Prostate gland (tissue), 2 donors: ENCODE measurements at regions not wholly inside any gene's neighbourhood (a gene's known extent, or its start where the extent isn't known, plus 50 kb on each side); places are given as distances from the start of the nearest gene placed in this dataset.

Experiments used
- DNase-seq: peaks from one replicate; pipeline ENCODE4 v3.0.0-alpha.2; 2019; ENCODE audit warnings: low spot score
- H3K27ac ChIP-seq, 2 donors: fragments of 200-600 bp; sonication (generic); 2 replicates each; pipeline ENCODE4 v1.5.1; 2017 to 2019
- H3K27me3 ChIP-seq: fragments of 200-600 bp; sonication (generic); replicated peaks from 2 replicates; pipeline ENCODE4 v1.5.1; 2019; ENCODE audit not compliant: insufficient read depth
- H3K36me3 ChIP-seq, 2 donors: fragments of 200-600 bp; sonication (generic); 1 replicate in 1 of 2; 2 replicates in 1 of 2; pipeline versions ENCODE4 v1.5.1 to v1.8.1; 2017 to 2019
- H3K4me1 ChIP-seq: fragments of 200-600 bp; sonication (generic); replicated peaks from 2 replicates; pipeline ENCODE4 v1.5.1; 2019
- H3K4me3 ChIP-seq, 2 donors: fragments of 200-600 bp; sonication (generic); 2 replicates each; pipeline ENCODE4 v1.5.1; 2017 to 2019
- H3K9me3 ChIP-seq: fragments of 200-600 bp; sonication (generic); 2 replicates; pipeline ENCODE4 v1.5.1; 2017
- CTCF ChIP-seq, 4 experiments: fragments of 200-600 bp in 2 of 4; fragments of 450-650 bp in 2 of 4; sonication (generic) in 2 of 4; IDR thresholded peaks; 1 replicate in 3 of 4; 2 replicates in 1 of 4; pipeline ENCODE4 v1.5.1; 2016 to 2019; ENCODE audit warnings: antibody characterized with exemption in 4 of 4, mild to moderate bottlenecking in 2 of 4, moderate library complexity in 2 of 4
- POLR2A ChIP-seq: fragments of 450-650 bp; IDR thresholded peaks from one replicate; pipeline ENCODE4 v1.6.1; 2016; ENCODE audit warnings: antibody characterized with exemption, mild to moderate bottlenecking
- POLR2AphosphoS5 ChIP-seq: sonication (generic); formaldehyde crosslinking; IDR thresholded peaks from one replicate; pipeline ENCODE4 v1.6.1; 2017; ENCODE audit warnings: antibody characterized with exemption
- WGBS: methylation state at CpG from one replicate; pipeline ENCODE4 v1.1.5; 2018; 5-methylcytosine and 5-hydroxymethylcytosine counted together
- intact Hi-C: fragments of 100-400 bp; cut with DNase I; formaldehyde crosslinking; loops from one replicate; pipeline ENCODE4 v1.14.2; 2022

GRCh38 chrX:138921031-138921430, 209.5 kb upstream of the FGF13 start:
- no peaks in the 10 kb centered on the region for H3K9me3 ChIP-seq
- H3K36me3 ChIP-seq = no peaks in the 10 kb centered on the region
- no peaks in the 10 kb centered on the region for H3K4me1 ChIP-seq
- no peak overlapping the region for H3K4me3 ChIP-seq
- WGBS = 67% methylated on average over 2 of the region's 2 CpGs
- H3K27me3 ChIP-seq = no peaks in the 10 kb centered on the region
- no peak for DNase-seq
- intact Hi-C loops = no loop called here
- TF ChIP-seq CTCF (IDR thresholded peaks at IDR 0.05) (no peak), POLR2A (no peak), POLR2AphosphoS5 (no peak)
- H3K27ac ChIP-seq = no peak overlapping the region

GRCh38 chrX:138917781-138918180, 206.3 kb upstream of the FGF13 start:
- no peak for DNase-seq
- Histone ChIP-seq H3K36me3 (no peaks in the 10 kb centered on the region), H3K4me1 (no peaks in the 10 kb centered on the region), H3K4me3 (no peak overlapping the region), H3K27me3 (no peaks in the 10 kb centered on the region), H3K9me3 (no peaks in the 10 kb centered on the region), H3K27ac (no peak overlapping the region)
- TF ChIP-seq POLR2A = no peak
- no peak for TF ChIP-seq POLR2AphosphoS5
- no peak for TF ChIP-seq CTCF (IDR thresholded peaks at IDR 0.05)
- 35% methylated on average over 2 of the region's 2 CpGs for WGBS
- intact Hi-C loops = no loop called here

GRCh38 chrX:138914767-138915166, 203.2 kb upstream of the FGF13 start:
- no peak for TF ChIP-seq POLR2AphosphoS5
- TF ChIP-seq POLR2A = no peak
- TF ChIP-seq CTCF (IDR thresholded peaks at IDR 0.05) = no peak
- no peaks in the 10 kb centered on the region for H3K27me3 ChIP-seq
- no peak overlapping the region for H3K4me3 ChIP-seq
- H3K27ac ChIP-seq = no peak overlapping the region
- no peaks in the 10 kb centered on the region for H3K9me3 ChIP-seq
- no peaks in the 10 kb centered on the region for H3K36me3 ChIP-seq
- intact Hi-C loops = no loop called here
- no peaks in the 10 kb centered on the region for H3K4me1 ChIP-seq
- no peak for DNase-seq

- TF ChIP-seq POLR2A (no peak), CTCF (IDR thresholded peaks at IDR 0.05) (no peak), POLR2AphosphoS5 (no peak)
- H3K27me3 ChIP-seq = no peaks in the 10 kb centered on the region
- H3K4me3 ChIP-seq = no peak overlapping the region
- H3K27ac ChIP-seq = no peak overlapping the region
- H3K4me1 ChIP-seq = no peaks in the 10 kb centered on the region
- intact Hi-C loops = no loop called here
- 90% methylated on average over 2 of the region's 2 CpGs for WGBS
- no peak for DNase-seq
- H3K36me3 ChIP-seq = no peaks in the 10 kb centered on the region
- no peaks in the 10 kb centered on the region for H3K9me3 ChIP-seq
Measured at GRCh38 chrX:138908577-138908976, 197.1 kb upstream of the FGF13 start.

- no peaks in the 10 kb centered on the region for H3K36me3 ChIP-seq
- H3K27ac ChIP-seq = no peak overlapping the region
- H3K27me3 ChIP-seq = no peaks in the 10 kb centered on the region
- WGBS = 85% methylated on average over 6 of the region's 6 CpGs
- DNase-seq = no peak
- intact Hi-C loops = no loop called here
- no peaks in the 10 kb centered on the region for H3K4me1 ChIP-seq
- no peak for TF ChIP-seq CTCF (IDR thresholded peaks at IDR 0.05)
- TF ChIP-seq POLR2A = no peak
- no peak for TF ChIP-seq POLR2AphosphoS5
- H3K4me3 ChIP-seq = no peak overlapping the region
- no peaks in the 10 kb centered on the region for H3K9me3 ChIP-seq
Measured at GRCh38 chrX:138897621-138898492, 186.3 kb upstream of the FGF13 start.
